Left lung (tissue), 4 donors: ENCODE measurements at regions not wholly inside any gene's neighbourhood (a gene's known extent, or its start where the extent isn't known, plus 50 kb on each side); places are given as distances from the start of the nearest gene placed in this dataset.
A peak's percentile ranks its signal among the peaks of the same experiment; 100 is the strongest.

Experiments
- ATAC-seq: fragments of 200-7000 bp; cut with Tn5 transposase; one replicate; pipeline ENCODE4 v1.9.1; 2020; ENCODE audit warnings: moderate library complexity
- DNase-seq, 4 donors: peaks; one replicate each; pipeline ENCODE4 v3.0.0-alpha.2; 2013 to 2020
- H3K27ac ChIP-seq, 2 donors: fragments of 200-600 bp; sonication (generic) in 1 of 2; one replicate each; pipeline versions ENCODE4 v1.5.0 to v1.8.0; 2020 to 2021
- H3K27me3 ChIP-seq, 2 donors: fragments of 200-600 bp; sonication (generic) in 1 of 2; one replicate each; pipeline versions ENCODE4 v1.5.0 to v1.8.0; 2020 to 2021
- H3K36me3 ChIP-seq, 2 donors: fragments of 200-600 bp; sonication (generic) in 1 of 2; one replicate each; pipeline versions ENCODE4 v1.5.0 to v1.8.0; 2020 to 2021
- H3K4me1 ChIP-seq, 2 donors: fragments of 200-600 bp; one replicate each; pipeline ENCODE4 v1.8.0; 2021
- H3K4me3 ChIP-seq, 2 donors: fragments of 200-600 bp; sonication (generic) in 1 of 2; one replicate each; pipeline versions ENCODE4 v1.5.0 to v1.8.0; 2020 to 2021; ENCODE audit warnings: mild to moderate bottlenecking in 1 of 2
- H3K9me3 ChIP-seq, 2 donors: fragments of 200-600 bp; sonication (generic) in 1 of 2; one replicate each; pipeline versions ENCODE4 v1.5.0 to v1.8.0; 2020 to 2021
- CTCF ChIP-seq, 2 donors: fragments of 200-600 bp; sonication (generic) in 1 of 2; IDR thresholded peaks; one replicate each; pipeline versions ENCODE4 v1.5.0 to v1.8.0; 2021; ENCODE audit warnings: antibody characterized with exemption in 2 of 2
- intact Hi-C, 2 donors: fragments of 100-400 bp; cut with DNase I; formaldehyde crosslinking; loops; one replicate each; pipeline versions ENCODE4 v1.11.2 to v1.14.2; 2022
- donor health status: DM: no; HTN: yes; CAD: no.
- donor health status: DM: no; HTN: no; CAD: no.

- H3K27me3 ChIP-seq: no peaks in the 10 kb centered on the region
- H3K9me3 ChIP-seq: no peaks in the 10 kb centered on the region
- ATAC-seq (no peak), DNase-seq (no peak)
- no peak for TF ChIP-seq CTCF (IDR thresholded peaks at IDR 0.05)
- H3K4me3 ChIP-seq: no peak overlapping the region
- H3K4me1 ChIP-seq: no peaks in the 10 kb centered on the region
- H3K27ac ChIP-seq: no peak overlapping the region
- intact Hi-C loops: loop anchor here in 1 of 2 donors (10.0 kb wide), 1 partner anchor 709 kb away; no protein-coding TSS in a partner anchor
- H3K36me3 ChIP-seq: no peaks in the 10 kb centered on the region
Measured at GRCh38 chr4:159443975-159444374, 341.1 kb downstream of the RAPGEF2 start.

- no peaks in the 10 kb centered on the region for H3K36me3 ChIP-seq
- H3K4me3 ChIP-seq: no peak overlapping the region
- no peaks in the 10 kb centered on the region for H3K4me1 ChIP-seq
- H3K27me3 ChIP-seq: no peaks in the 10 kb centered on the region
- intact Hi-C loops: loop anchor here in 1 of 2 donors (10.0 kb wide), 1 partner anchor 710 kb away; no protein-coding TSS in a partner anchor
- no peak for TF ChIP-seq CTCF (IDR thresholded peaks at IDR 0.05)
- no peaks in the 10 kb centered on the region for H3K9me3 ChIP-seq
- ATAC-seq (no peak), DNase-seq (no peak)
- H3K27ac ChIP-seq: no peak overlapping the region
Measured at GRCh38 chr4:159444678-159445077, 341.8 kb downstream of the RAPGEF2 start.

- no peak overlapping the region for H3K27ac ChIP-seq
- TF ChIP-seq CTCF (IDR thresholded peaks at IDR 0.05): no peak
- H3K27me3 ChIP-seq: no peaks in the 10 kb centered on the region
- ATAC-seq: no peak
- H3K4me3 ChIP-seq: no peak overlapping the region
- peak in 1 of 4 donors; percentile 17 for DNase-seq
- H3K9me3 ChIP-seq: no peaks in the 10 kb centered on the region
- no peaks in the 10 kb centered on the region for H3K4me1 ChIP-seq
- no peaks in the 10 kb centered on the region for H3K36me3 ChIP-seq
- intact Hi-C loops: loop anchor here in 1 of 2 donors (10.0 kb wide), 1 partner anchor 711 kb away; no protein-coding TSS in a partner anchor
Measured at GRCh38 chr4:159445692-159446091, 342.8 kb downstream of the RAPGEF2 start.

GRCh38 chr4:159446266-159446976, 343.5 kb downstream of the RAPGEF2 start:
- Histone ChIP-seq H3K4me3 (no peak overlapping the region), H3K36me3 (no peaks in the 10 kb centered on the region), H3K27ac (no peak overlapping the region), H3K27me3 (no peaks in the 10 kb centered on the region), H3K4me1 (no peaks in the 10 kb centered on the region), H3K9me3 (no peaks in the 10 kb centered on the region)
- peak; percentile 86 to 87 for TF ChIP-seq CTCF (IDR thresholded peaks at IDR 0.05)
- intact Hi-C loops: loop anchor here in 1 of 2 donors (10.0 kb wide), 1 partner anchor 712 kb away; no protein-coding TSS in a partner anchor
- ATAC-seq: peak; percentile 100
- DNase-seq: peak in 2 of 4 donors; percentile 46 to 72

GRCh38 chr4:159447296-159447695, 344.4 kb downstream of the RAPGEF2 start:
- TF ChIP-seq CTCF (IDR thresholded peaks at IDR 0.05): no peak
- no peak for ATAC-seq
- Histone ChIP-seq H3K27ac (no peak overlapping the region), H3K4me1 (no peaks in the 10 kb centered on the region), H3K9me3 (no peaks in the 10 kb centered on the region), H3K36me3 (no peaks in the 10 kb centered on the region), H3K4me3 (no peak overlapping the region), H3K27me3 (no peaks in the 10 kb centered on the region)
- peak in 1 of 4 donors; percentile 22 for DNase-seq
- intact Hi-C loops: loop anchor here in 1 of 2 donors (10.0 kb wide), 1 partner anchor 712 kb away; no protein-coding TSS in a partner anchor
